Tibial nerve (tissue), 4 donors: ENCODE measurements at regions not wholly inside any gene's neighbourhood (a gene's known extent, or its start where the extent isn't known, plus 50 kb on each side); places are given as distances from the start of the nearest gene placed in this dataset.

Experiments
- EP300 ChIP-seq, 2 donors: sonication (generic); formaldehyde crosslinking; IDR thresholded peaks; one replicate each; pipeline ENCODE4 v1.6.1; 2017; ENCODE audit warnings: antibody characterized with exemption in 2 of 2, mild to moderate bottlenecking in 1 of 2
- TF ChIP-seq, protein P1 (sequence below), 5 experiments: fragments of 200-600 bp in 3 of 5; fragments of 450-650 bp in 2 of 5; sonication (generic) in 3 of 5; IDR thresholded peaks; one replicate each; pipeline ENCODE4 v1.5.1; 2016 to 2019; ENCODE audit warnings: antibody characterized with exemption in 5 of 5, mild to moderate bottlenecking in 3 of 5, moderate library complexity in 2 of 5

DNA sequence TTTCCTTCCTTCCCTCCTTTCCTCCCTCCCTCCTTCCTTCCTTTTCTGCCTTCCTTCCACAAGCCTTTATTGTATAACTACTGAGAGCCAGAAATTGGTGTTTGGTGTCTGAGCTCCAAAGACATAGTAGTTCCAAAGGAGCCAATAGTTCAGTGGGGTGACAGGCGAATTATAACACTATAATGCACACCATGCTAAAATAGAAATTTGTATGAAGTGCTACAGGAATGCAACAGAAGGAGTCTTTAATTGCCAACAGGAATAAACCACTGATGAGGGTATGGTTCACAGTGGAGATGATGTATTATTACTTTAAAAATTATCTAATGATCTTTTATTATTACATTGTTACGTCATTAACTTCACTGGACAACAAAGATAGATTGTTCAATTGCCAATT lies 158.8 kb upstream of the SP8 start:
- no peak for TF ChIP-seq EP300 (IDR thresholded peaks at IDR 0.05)
- TF ChIP-seq, protein P1, sequence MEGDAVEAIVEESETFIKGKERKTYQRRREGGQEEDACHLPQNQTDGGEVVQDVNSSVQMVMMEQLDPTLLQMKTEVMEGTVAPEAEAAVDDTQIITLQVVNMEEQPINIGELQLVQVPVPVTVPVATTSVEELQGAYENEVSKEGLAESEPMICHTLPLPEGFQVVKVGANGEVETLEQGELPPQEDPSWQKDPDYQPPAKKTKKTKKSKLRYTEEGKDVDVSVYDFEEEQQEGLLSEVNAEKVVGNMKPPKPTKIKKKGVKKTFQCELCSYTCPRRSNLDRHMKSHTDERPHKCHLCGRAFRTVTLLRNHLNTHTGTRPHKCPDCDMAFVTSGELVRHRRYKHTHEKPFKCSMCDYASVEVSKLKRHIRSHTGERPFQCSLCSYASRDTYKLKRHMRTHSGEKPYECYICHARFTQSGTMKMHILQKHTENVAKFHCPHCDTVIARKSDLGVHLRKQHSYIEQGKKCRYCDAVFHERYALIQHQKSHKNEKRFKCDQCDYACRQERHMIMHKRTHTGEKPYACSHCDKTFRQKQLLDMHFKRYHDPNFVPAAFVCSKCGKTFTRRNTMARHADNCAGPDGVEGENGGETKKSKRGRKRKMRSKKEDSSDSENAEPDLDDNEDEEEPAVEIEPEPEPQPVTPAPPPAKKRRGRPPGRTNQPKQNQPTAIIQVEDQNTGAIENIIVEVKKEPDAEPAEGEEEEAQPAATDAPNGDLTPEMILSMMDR (IDR thresholded peaks at IDR 0.05) = no peak
